ENCODE measurements at regions not wholly inside any gene's neighbourhood (a gene's known extent, or its start where the extent isn't known, plus 50 kb on each side); places are given as distances from the start of the nearest gene placed in this dataset.

DNA sequence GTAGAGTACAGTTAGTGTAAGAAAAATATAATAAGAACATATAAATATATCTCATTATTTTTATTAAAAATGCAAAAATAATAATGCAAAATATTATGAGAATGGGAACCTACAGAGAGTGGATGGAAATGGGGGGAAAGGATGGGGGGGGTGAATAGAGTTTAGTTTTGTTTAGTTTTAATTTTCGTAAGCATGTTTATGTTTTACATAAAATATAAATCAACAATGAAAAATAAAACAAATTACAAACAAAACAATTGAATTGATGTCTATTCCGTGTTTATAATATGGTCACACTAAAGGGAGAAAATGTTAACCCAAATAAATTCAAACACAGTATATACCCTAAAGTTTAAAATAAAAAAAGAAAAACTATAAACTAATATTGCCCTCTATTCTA lies 1717.4 kb upstream of the SPRY2 start:
- TF ChIP-seq CTCF (IDR thresholded peaks at IDR 0.05) (no peak), EZH2 (IDR thresholded peaks at IDR 0.05; ENCODE audit: borderline replicate concordance, insufficient read depth, low read depth, low read length, poor library complexity, severe bottlenecking) (no peak)
